Hepatocyte (in vitro differentiated cells): ENCODE measurements at regions not wholly inside any gene's neighbourhood (a gene's known extent, or its start where the extent isn't known, plus 50 kb on each side); places are given as distances from the start of the nearest gene placed in this dataset.

Experiments used
- DNase-seq: peaks from one replicate; pipeline ENCODE4 v3.0.0-alpha.2; 2016; ENCODE audit warnings: low spot score
- H2AFZ ChIP-seq: fragments of 200-600 bp; sonication (generic); 2 replicates; pipeline ENCODE4 v1.6.0; 2016; ENCODE audit warnings: antibody characterized with exemption, mild to moderate bottlenecking
- H3K27ac ChIP-seq: fragments of 200-600 bp; sonication (generic); 2 replicates; pipeline ENCODE4 v1.5.1; 2016; ENCODE audit warnings: mild to moderate bottlenecking
- H3K27me3 ChIP-seq: fragments of 200-600 bp; sonication (generic); 2 replicates; pipeline ENCODE4 v1.6.1; 2016
- H3K36me3 ChIP-seq: fragments of 200-600 bp; sonication (generic); replicated peaks from 2 replicates; pipeline ENCODE4 v1.5.1; 2016; ENCODE audit warnings: low read depth; ENCODE audit not compliant: insufficient read depth
- H3K4me1 ChIP-seq: fragments of 200-600 bp; sonication (generic); 2 replicates; pipeline ENCODE4 v1.5.1; 2016; ENCODE audit warnings: mild to moderate bottlenecking, moderate library complexity; ENCODE audit not compliant: insufficient read depth
- H3K4me2 ChIP-seq: fragments of 200-600 bp; sonication (generic); 2 replicates; pipeline ENCODE4 v1.6.0; 2016
- H3K4me3 ChIP-seq: fragments of 200-600 bp; sonication (generic); 2 replicates; pipeline ENCODE4 v1.5.1; 2016; ENCODE audit warnings: mild to moderate bottlenecking
- H3K79me2 ChIP-seq: fragments of 200-600 bp; sonication (generic); 2 replicates; pipeline ENCODE4 v1.6.0; 2017; ENCODE audit warnings: mild to moderate bottlenecking
- H3K9me2 ChIP-seq: fragments of 200-600 bp; sonication (generic); replicated peaks from 2 replicates; pipeline ENCODE4 v1.6.0; 2017; ENCODE audit warnings: mild to moderate bottlenecking; ENCODE audit not compliant: insufficient read depth
- H3K9me3 ChIP-seq: fragments of 200-600 bp; sonication (generic); 2 replicates; pipeline ENCODE4 v1.5.1; 2016; ENCODE audit warnings: low read depth, mild to moderate bottlenecking
- H4K20me1 ChIP-seq: fragments of 200-600 bp; sonication (generic); 2 replicates; pipeline ENCODE4 v1.6.0; 2016; ENCODE audit warnings: mild to moderate bottlenecking; ENCODE audit not compliant: insufficient read depth, poor library complexity, severe bottlenecking
- EZH2 ChIP-seq: fragments of 200-600 bp; sonication (generic); IDR thresholded peaks from 2 replicates; pipeline ENCODE4 v1.6.1; 2016; ENCODE audit warnings: antibody characterized with exemption, mild to moderate bottlenecking, borderline replicate concordance
- EZH2phosphoT487 ChIP-seq: fragments of 200-600 bp; sonication (generic); IDR thresholded peaks from one replicate; pipeline ENCODE4 v1.6.1; 2018; ENCODE audit warnings: antibody characterized with exemption, mild to moderate bottlenecking, low read depth, moderate library complexity; ENCODE audit not compliant: unreplicated experiment, severe bottlenecking
- WGBS: methylation state at CpG from one replicate; pipeline ENCODE4 v1.1.6; 2016; ENCODE audit warnings: low lambda C conversion rate; ENCODE audit errors: missing lambda C conversion rate; 5-methylcytosine and 5-hydroxymethylcytosine counted together
- TF ChIP-seq, protein P1 (sequence below): fragments of 200-600 bp; sonication (generic); IDR thresholded peaks from 2 replicates; pipeline ENCODE4 v1.5.1; 2016; ENCODE audit warnings: antibody characterized with exemption, mild to moderate bottlenecking; ENCODE audit not compliant: poor library complexity

DNA sequence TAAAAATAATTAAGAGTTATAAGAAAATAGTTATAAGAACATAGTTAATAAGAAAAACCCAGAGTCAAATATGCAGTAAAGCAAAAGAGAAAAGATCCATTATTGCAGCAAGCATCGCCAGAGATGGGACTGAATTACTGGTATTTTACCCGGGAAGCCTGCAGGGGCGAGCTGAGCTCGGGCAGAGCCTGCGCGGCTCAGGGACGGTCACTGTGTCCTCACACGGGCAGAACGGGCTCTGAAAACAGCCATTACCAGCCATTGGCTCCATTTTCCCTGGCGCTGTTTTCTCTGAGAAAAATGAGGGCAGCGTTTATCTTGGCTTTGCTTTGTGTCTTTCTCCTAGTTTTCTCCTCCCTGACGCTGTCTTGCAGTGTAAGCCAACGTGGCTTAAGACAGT lies 95.3 kb upstream of the ALKAL2 start:
- no peaks in the 10 kb centered on the region for H3K79me2 ChIP-seq
- H3K4me3 ChIP-seq: no peak overlapping the region
- WGBS: 50% methylated on average over 13 of the region's 13 CpGs
- no peak for TF ChIP-seq EZH2
- TF ChIP-seq EZH2phosphoT487: no peak
- TF ChIP-seq, protein P1, sequence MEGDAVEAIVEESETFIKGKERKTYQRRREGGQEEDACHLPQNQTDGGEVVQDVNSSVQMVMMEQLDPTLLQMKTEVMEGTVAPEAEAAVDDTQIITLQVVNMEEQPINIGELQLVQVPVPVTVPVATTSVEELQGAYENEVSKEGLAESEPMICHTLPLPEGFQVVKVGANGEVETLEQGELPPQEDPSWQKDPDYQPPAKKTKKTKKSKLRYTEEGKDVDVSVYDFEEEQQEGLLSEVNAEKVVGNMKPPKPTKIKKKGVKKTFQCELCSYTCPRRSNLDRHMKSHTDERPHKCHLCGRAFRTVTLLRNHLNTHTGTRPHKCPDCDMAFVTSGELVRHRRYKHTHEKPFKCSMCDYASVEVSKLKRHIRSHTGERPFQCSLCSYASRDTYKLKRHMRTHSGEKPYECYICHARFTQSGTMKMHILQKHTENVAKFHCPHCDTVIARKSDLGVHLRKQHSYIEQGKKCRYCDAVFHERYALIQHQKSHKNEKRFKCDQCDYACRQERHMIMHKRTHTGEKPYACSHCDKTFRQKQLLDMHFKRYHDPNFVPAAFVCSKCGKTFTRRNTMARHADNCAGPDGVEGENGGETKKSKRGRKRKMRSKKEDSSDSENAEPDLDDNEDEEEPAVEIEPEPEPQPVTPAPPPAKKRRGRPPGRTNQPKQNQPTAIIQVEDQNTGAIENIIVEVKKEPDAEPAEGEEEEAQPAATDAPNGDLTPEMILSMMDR: no peak
- DNase-seq: no peak
- H3K4me1 ChIP-seq: no peaks in the 10 kb centered on the region
- no peaks in the 10 kb centered on the region for H3K9me2 ChIP-seq
- H4K20me1 ChIP-seq: no peaks in the 10 kb centered on the region
- H3K9me3 ChIP-seq: no peaks in the 10 kb centered on the region
- no peaks in the 10 kb centered on the region for H3K27me3 ChIP-seq
- H3K4me2 ChIP-seq: peak overlapping the region; percentile 1
- no peak overlapping the region for H2AFZ ChIP-seq
- no peaks in the 10 kb centered on the region for H3K36me3 ChIP-seq
- no peak overlapping the region for H3K27ac ChIP-seq

DNA sequence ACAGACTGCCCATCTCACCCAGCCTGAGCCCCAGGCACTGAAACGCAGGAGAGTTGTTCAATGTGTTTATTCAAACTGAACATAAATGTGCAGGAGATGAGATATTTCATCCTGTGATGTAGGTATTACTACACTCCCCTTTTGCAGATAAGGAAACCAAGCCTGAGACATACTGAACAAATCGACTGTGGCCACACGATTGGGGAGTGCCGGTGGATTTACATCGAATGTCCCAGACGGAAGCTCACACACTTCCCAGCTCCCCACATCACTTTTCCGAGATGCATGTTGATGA lies 94.8 kb upstream of the ALKAL2 start:
- Histone ChIP-seq H3K4me2 (no peak overlapping the region), H3K9me2 (no peaks in the 10 kb centered on the region), H3K36me3 (no peaks in the 10 kb centered on the region), H3K79me2 (no peaks in the 10 kb centered on the region), H4K20me1 (no peaks in the 10 kb centered on the region), H3K27ac (no peak overlapping the region), H3K4me1 (no peaks in the 10 kb centered on the region), H3K9me3 (no peaks in the 10 kb centered on the region), H2AFZ (no peak overlapping the region), H3K27me3 (no peaks in the 10 kb centered on the region), H3K4me3 (no peak overlapping the region)
- 89% methylated on average over 7 of the region's 7 CpGs for WGBS
- no peak for DNase-seq
- TF ChIP-seq EZH2 (no peak), EZH2phosphoT487 (no peak)
- TF ChIP-seq, protein P1: no peak

DNA sequence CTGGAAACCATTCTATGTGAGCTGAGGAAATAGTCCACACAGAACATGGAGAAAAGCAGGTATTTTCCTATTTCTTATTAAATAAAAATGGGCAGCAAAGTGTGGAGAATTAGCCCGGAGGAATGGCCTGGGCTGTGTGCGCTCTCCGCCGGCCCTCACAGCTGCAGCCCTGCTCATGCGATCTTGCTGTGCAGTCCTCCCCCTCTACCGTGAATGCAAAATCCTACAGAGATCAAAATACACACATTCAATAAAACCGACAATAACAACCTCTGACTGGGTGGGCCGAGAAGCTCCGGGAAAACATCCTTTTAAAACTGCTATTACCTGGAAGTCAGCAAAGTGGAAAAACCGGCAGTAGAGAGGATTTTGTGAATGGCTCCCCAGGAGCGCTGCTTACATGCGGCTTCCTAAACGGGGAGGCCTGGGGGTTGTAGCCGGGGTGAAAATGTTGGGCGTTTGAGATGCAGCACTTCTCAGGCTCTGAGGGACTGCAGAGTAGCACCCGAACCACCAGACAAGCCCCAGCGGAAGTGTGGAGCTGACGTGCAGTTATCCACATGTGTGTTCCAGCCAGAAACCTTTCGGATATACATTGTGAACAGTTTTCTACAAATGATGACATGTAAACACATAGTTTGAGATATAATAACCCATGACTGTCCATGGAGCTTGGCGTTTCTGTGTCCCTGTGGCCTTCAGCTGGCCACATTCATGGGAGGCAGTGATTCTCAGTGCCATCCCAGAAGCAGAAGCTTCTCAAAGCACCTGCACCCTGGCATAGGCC lies 94.2 kb upstream of the ALKAL2 start:
- 56% methylated on average over 20 of the region's 20 CpGs for whole genome bisulfite sequencing
- H3K4me2 ChIP-seq: no peak overlapping the region
- no peaks in the 10 kb centered on the region for H3K79me2 ChIP-seq
- H3K9me2 ChIP-seq: no peaks in the 10 kb centered on the region
- no peaks in the 10 kb centered on the region for H3K4me1 ChIP-seq
- H4K20me1 ChIP-seq: no peaks in the 10 kb centered on the region
- TF ChIP-seq EZH2phosphoT487 (no peak), EZH2 (no peak)
- TF ChIP-seq, protein P1: no peak
- H3K4me3 ChIP-seq: no peak overlapping the region
- H3K9me3 ChIP-seq: no peaks in the 10 kb centered on the region
- H2AFZ ChIP-seq: no peak overlapping the region
- DNase-seq: no peak
- no peaks in the 10 kb centered on the region for H3K36me3 ChIP-seq
- no peaks in the 10 kb centered on the region for H3K27me3 ChIP-seq
- H3K27ac ChIP-seq: no peak overlapping the region

DNA sequence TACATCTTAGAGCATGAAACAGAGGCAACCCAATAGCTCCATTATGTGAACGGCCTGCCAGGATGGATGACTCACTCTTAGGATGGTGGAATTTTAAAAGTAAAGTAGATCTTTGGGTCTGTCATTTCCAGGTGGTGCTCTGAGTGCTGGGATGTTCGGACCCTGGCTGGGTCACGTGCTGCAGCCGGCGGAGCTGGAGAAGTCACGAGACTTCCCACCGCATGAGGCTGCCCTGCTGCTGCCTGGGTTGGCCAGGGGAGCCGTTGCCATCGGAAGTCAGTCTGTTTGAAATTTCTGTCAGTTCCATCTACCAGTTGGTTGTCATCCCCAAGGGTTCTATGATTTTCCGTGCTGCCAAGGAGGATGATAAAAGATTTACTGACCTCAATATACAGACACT lies 93.3 kb upstream of the ALKAL2 start:
- Histone ChIP-seq H3K79me2 (no peaks in the 10 kb centered on the region), H3K36me3 (no peaks in the 10 kb centered on the region), H3K4me2 (no peak overlapping the region), H2AFZ (no peak overlapping the region), H3K27me3 (no peaks in the 10 kb centered on the region), H3K4me3 (no peak overlapping the region), H3K4me1 (no peaks in the 10 kb centered on the region), H4K20me1 (no peaks in the 10 kb centered on the region), H3K9me3 (no peaks in the 10 kb centered on the region), H3K9me2 (no peaks in the 10 kb centered on the region), H3K27ac (no peak overlapping the region)
- DNase-seq: no peak
- 83% methylated on average over 10 of the region's 10 CpGs for WGBS
- TF ChIP-seq, protein P1: no peak
- TF ChIP-seq EZH2phosphoT487 (no peak), EZH2 (no peak)
